ENCODE measurements at regions not wholly inside any gene's neighbourhood (a gene's known extent, or its start where the extent isn't known, plus 50 kb on each side); places are given as distances from the start of the nearest gene placed in this dataset.

DNA sequence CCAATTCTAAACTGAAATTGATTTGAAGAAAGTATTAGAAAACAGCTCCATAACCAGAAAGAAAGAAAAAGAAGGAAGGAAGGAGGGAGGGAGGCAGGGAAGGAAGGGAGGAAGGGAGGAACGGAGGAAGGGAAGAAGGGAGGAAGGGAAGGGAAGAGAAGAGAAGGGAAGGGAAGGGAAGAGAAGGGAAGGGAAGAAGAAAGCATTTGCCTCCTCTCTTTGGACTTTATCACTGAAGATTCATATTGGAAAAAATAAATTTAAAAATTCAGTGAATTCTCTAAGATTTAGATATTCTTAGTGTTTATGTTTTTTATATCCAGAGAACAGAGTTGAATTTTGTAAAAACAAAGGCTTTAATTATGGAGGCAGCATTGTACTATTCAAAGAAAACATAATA, 68.5 kb upstream of the NXT1 start:
- TF ChIP-seq, protein P1, sequence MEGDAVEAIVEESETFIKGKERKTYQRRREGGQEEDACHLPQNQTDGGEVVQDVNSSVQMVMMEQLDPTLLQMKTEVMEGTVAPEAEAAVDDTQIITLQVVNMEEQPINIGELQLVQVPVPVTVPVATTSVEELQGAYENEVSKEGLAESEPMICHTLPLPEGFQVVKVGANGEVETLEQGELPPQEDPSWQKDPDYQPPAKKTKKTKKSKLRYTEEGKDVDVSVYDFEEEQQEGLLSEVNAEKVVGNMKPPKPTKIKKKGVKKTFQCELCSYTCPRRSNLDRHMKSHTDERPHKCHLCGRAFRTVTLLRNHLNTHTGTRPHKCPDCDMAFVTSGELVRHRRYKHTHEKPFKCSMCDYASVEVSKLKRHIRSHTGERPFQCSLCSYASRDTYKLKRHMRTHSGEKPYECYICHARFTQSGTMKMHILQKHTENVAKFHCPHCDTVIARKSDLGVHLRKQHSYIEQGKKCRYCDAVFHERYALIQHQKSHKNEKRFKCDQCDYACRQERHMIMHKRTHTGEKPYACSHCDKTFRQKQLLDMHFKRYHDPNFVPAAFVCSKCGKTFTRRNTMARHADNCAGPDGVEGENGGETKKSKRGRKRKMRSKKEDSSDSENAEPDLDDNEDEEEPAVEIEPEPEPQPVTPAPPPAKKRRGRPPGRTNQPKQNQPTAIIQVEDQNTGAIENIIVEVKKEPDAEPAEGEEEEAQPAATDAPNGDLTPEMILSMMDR (IDR thresholded peaks at IDR 0.05; ENCODE audit: low read depth, low read length) = no peak
- no peak for TF ChIP-seq EZH2phosphoT487 (IDR thresholded peaks at IDR 0.05; ENCODE audit: low read depth)
